Thyroid gland (tissue), 4 donors: ENCODE measurements at regions not wholly inside any gene's neighbourhood (a gene's known extent, or its start where the extent isn't known, plus 50 kb on each side); places are given as distances from the start of the nearest gene placed in this dataset.

ENCODE experiments used
- CTCF ChIP-seq, 6 experiments: fragments of 200-600 bp in 3 of 6; fragments of 450-650 bp in 3 of 6; sonication (generic) in 3 of 6; IDR thresholded peaks; one replicate each; pipeline ENCODE4 v1.5.1; 2016 to 2019; ENCODE audit warnings: antibody characterized with exemption in 6 of 6, mild to moderate bottlenecking in 2 of 6, inconsistent platforms in 1 of 6, moderate library complexity in 1 of 6
- POLR2A ChIP-seq, 2 donors: fragments of 450-650 bp; IDR thresholded peaks; one replicate each; pipeline ENCODE4 v1.6.1; 2017; ENCODE audit warnings: antibody characterized with exemption in 2 of 2, mild to moderate bottlenecking in 2 of 2, moderate library complexity in 1 of 2

DNA sequence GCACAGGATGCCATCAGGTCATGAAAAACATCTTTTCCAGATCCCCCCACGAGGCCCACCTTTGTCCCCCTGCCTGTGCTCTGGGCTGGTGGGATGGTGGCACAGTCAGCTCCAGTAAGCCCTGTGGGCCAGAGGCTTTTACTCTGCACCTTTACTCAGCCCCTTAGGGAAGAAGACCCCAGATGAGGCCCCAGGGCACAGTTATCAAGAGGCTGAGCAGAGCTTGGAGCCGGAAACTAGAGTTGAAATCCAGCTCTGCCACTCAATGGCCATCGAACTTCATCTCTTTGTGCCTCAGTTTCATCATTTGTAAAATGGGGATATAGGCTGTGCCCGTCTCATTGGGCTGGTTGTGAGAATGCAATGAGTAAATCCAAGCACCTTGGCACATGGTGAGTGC, 81.7 kb upstream of the TOX2 start:
- TF ChIP-seq CTCF (IDR thresholded peaks at IDR 0.05) (no peak), POLR2A (IDR thresholded peaks at IDR 0.05) (no peak)
